Tibial nerve (tissue), 4 donors: ENCODE measurements at regions not wholly inside any gene's neighbourhood (a gene's known extent, or its start where the extent isn't known, plus 50 kb on each side); places are given as distances from the start of the nearest gene placed in this dataset.

Source experiments
- DNase-seq, 2 donors: peaks; one replicate each; pipeline ENCODE4 v3.0.0-alpha.2; 2019; ENCODE audit warnings: low spot score in 2 of 2
- H3K27ac ChIP-seq, 4 donors: fragments of 200-600 bp; sonication (generic) in 3 of 4; one replicate each; pipeline ENCODE4 v1.5.1; 2017 to 2019; ENCODE audit warnings: mild to moderate bottlenecking in 1 of 4
- H3K27me3 ChIP-seq, 2 donors: fragments of 200-600 bp; sonication (generic) in 1 of 2; one replicate each; pipeline versions ENCODE4 v1.5.1 to v1.6.0; 2017 to 2019
- H3K36me3 ChIP-seq, 3 donors: fragments of 200-600 bp; sonication (generic); one replicate each; pipeline ENCODE4 v1.5.1; 2018 to 2019
- H3K4me1 ChIP-seq, 4 donors: fragments of 200-600 bp; sonication (generic) in 3 of 4; one replicate each; pipeline ENCODE4 v1.5.1; 2017 to 2019
- H3K4me3 ChIP-seq, 4 donors: fragments of 200-600 bp; sonication (generic) in 3 of 4; one replicate each; pipeline ENCODE4 v1.5.1; 2017 to 2019; ENCODE audit warnings: mild to moderate bottlenecking in 1 of 4, moderate library complexity in 1 of 4
- H3K9me3 ChIP-seq, 4 donors: fragments of 200-600 bp; sonication (generic) in 3 of 4; one replicate each; pipeline ENCODE4 v1.5.1; 2017 to 2019
- EP300 ChIP-seq, 2 donors: sonication (generic); formaldehyde crosslinking; IDR thresholded peaks; one replicate each; pipeline ENCODE4 v1.6.1; 2017; ENCODE audit warnings: antibody characterized with exemption in 2 of 2, mild to moderate bottlenecking in 1 of 2
- POLR2A ChIP-seq, 2 donors: fragments of 450-650 bp; IDR thresholded peaks; one replicate each; pipeline ENCODE4 v1.6.1; 2017; ENCODE audit warnings: antibody characterized with exemption in 2 of 2, mild to moderate bottlenecking in 2 of 2, moderate library complexity in 2 of 2
- WGBS, 2 donors: methylation state at CpG; one replicate each; pipeline ENCODE4 v1.1.5; 2018; 5-methylcytosine and 5-hydroxymethylcytosine counted together
- TF ChIP-seq, protein P1 (sequence below), 5 experiments: fragments of 200-600 bp in 3 of 5; fragments of 450-650 bp in 2 of 5; sonication (generic) in 3 of 5; IDR thresholded peaks; one replicate each; pipeline ENCODE4 v1.5.1; 2016 to 2019; ENCODE audit warnings: antibody characterized with exemption in 5 of 5, mild to moderate bottlenecking in 3 of 5, moderate library complexity in 2 of 5

DNA sequence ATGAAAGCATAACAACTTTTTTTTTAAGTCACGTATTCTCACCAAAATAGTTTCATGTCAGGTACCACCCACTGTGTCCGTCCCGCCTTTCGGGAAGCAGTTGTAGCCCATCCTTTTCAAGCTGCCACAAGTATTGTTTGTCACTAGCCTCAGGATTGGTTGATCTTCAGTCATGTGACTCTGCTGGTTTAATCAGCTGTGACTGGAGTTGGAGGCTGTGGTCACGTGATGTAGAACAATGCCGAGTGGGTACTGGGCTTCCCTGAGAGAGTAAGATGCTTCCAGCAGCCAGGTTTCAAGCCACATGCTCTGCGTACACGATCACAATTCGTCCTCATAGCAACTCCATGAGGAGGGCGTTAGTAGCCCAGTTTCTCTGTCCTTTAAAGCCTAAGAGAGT, 83.0 kb upstream of the WSCD2 start:
- Histone ChIP-seq H3K27me3 (no peaks in the 10 kb centered on the region), H3K4me1 (peaks cover 0 to 13% (median 1%) of the 10 kb centered on the region in 4 donors), H3K27ac (peak overlapping the region in 2 of 4 donors; percentile 69 to 75), H3K4me3 (no peak overlapping the region), H3K36me3 (no peaks in the 10 kb centered on the region), H3K9me3 (no peaks in the 10 kb centered on the region)
- no peak for DNase-seq
- WGBS, 2 donors, result 87 to 89% methylated on average over 10 of the region's 10 CpGs
- TF ChIP-seq, protein P1, sequence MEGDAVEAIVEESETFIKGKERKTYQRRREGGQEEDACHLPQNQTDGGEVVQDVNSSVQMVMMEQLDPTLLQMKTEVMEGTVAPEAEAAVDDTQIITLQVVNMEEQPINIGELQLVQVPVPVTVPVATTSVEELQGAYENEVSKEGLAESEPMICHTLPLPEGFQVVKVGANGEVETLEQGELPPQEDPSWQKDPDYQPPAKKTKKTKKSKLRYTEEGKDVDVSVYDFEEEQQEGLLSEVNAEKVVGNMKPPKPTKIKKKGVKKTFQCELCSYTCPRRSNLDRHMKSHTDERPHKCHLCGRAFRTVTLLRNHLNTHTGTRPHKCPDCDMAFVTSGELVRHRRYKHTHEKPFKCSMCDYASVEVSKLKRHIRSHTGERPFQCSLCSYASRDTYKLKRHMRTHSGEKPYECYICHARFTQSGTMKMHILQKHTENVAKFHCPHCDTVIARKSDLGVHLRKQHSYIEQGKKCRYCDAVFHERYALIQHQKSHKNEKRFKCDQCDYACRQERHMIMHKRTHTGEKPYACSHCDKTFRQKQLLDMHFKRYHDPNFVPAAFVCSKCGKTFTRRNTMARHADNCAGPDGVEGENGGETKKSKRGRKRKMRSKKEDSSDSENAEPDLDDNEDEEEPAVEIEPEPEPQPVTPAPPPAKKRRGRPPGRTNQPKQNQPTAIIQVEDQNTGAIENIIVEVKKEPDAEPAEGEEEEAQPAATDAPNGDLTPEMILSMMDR (IDR thresholded peaks at IDR 0.05), result no peak
- TF ChIP-seq EP300 (IDR thresholded peaks at IDR 0.05) (no peak), POLR2A (IDR thresholded peaks at IDR 0.05) (no peak)

DNA sequence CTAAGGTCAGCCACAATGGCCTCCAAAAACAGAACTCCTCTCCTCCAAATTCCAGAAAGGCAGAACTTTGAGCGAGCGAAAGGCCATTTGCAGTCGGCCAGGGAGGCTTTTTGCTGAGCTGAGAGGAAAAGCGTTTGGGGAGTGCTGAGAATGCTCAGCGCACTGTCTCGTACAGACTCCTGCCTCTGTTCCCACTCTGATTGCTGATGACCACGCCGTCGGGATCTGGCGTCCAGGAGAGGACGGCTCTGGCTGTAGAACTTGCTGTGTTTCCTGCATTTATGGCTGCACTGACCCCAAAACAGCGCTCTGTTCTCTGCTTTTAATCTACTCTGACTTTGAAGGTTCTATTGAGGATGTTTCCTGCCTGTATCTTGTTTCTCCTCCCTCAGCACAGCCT, 82.4 kb upstream of the WSCD2 start:
- DNase-seq, result peak in 1 of 2 donors; percentile 7
- 40 to 43% methylated on average over 12 of the region's 12 CpGs for whole genome bisulfite sequencing, 2 donors
- Histone ChIP-seq H3K4me1 (peaks cover 0 to 13% (median 1%) of the 10 kb centered on the region in 4 donors), H3K9me3 (no peaks in the 10 kb centered on the region), H3K27me3 (no peaks in the 10 kb centered on the region), H3K27ac (peak overlapping the region; percentile 36 to 75 (median 54)), H3K4me3 (peak overlapping the region in 1 of 4 donors; percentile 19), H3K36me3 (no peaks in the 10 kb centered on the region)
- TF ChIP-seq EP300 (IDR thresholded peaks at IDR 0.05), result no peak
- no peak for TF ChIP-seq POLR2A (IDR thresholded peaks at IDR 0.05)
- TF ChIP-seq, protein P1 (IDR thresholded peaks at IDR 0.05), result no peak

DNA sequence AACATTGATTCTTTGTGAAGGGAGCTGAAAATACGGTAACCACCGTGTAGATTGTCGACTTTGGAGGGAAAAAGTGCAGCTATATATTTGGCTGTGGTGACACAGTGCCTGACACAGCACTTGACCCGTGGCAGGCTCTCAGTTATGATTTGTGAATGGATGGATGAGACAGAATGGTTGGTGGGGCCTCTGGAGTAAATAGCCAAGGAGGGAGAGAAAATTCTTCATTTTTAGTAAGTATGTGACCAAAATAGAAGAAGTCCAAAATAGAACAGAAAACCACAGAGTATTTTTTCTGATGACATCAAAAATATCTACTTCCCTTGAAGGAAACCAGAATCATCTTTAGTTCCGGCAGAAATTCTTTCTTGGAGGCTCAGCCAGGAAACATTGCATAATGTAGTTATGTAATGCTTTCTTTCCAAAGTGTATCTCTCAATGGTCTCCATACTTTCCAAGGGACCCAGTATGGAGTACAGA, 82.0 kb upstream of the WSCD2 start:
- DNase-seq, result peak in 1 of 2 donors; percentile 27
- H3K4me1 ChIP-seq, result peaks cover 0 to 13% (median 1%) of the 10 kb centered on the region in 4 donors
- peak overlapping the region in 1 of 4 donors; percentile 19 for H3K4me3 ChIP-seq
- H3K27ac ChIP-seq, result peak overlapping the region; percentile 36 to 75 (median 54)
- H3K36me3 ChIP-seq, result no peaks in the 10 kb centered on the region
- H3K27me3 ChIP-seq, result no peaks in the 10 kb centered on the region
- H3K9me3 ChIP-seq, result no peaks in the 10 kb centered on the region
- TF ChIP-seq EP300 (IDR thresholded peaks at IDR 0.05) (peak; percentile 28 to 78), POLR2A (IDR thresholded peaks at IDR 0.05) (no peak)
- TF ChIP-seq, protein P1 (IDR thresholded peaks at IDR 0.05), result no peak
- WGBS, 2 donors, result 12 to 15% methylated on average over 5 of the region's 5 CpGs

DNA sequence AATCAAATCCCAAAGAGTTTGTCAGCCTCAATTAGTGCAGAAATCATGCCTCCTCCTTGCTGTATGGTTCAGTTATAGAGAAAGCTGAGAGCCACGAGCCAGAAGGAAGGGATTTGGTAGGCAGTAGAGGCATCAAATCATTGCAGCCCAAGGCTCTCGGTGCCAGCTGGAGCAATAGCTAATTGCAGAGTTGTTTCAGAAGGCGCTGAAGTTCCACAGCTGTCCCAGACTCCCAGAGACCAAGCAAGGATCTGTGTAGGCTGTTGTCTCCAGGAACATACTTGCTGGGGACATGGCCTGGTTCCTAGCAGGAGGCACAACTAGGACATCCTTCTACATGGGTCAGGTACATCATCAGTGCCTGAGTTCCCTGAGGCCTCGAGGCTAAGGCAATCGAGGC, 80.4 kb upstream of the WSCD2 start:
- no peak for TF ChIP-seq EP300 (IDR thresholded peaks at IDR 0.05)
- no peak for TF ChIP-seq POLR2A (IDR thresholded peaks at IDR 0.05)
- TF ChIP-seq, protein P1 (IDR thresholded peaks at IDR 0.05), result no peak
- WGBS, 2 donors, result 78 to 85% methylated on average over 5 of the region's 5 CpGs

DNA sequence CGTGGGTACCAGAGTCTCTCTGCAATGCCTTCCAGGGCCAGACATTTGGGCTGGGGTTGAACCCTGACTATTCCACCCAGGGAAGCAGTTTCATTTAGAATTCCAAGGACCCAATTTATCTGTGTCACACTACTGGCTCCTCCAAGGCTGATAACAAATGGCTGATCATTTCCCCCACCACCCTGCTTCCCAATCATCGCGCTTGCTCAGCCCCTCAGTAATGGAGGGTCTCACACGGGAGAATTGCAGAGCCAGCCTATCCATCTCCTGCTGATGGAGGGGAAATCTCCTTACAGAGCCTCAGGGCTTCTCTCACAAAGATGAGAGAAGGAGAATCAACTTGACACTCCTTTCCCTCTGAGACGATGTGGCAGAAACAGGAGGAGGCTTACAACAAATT, 78.4 kb upstream of the WSCD2 start:
- H3K9me3 ChIP-seq, result no peaks in the 10 kb centered on the region
- no peak overlapping the region for H3K4me3 ChIP-seq
- H3K27me3 ChIP-seq, result no peaks in the 10 kb centered on the region
- H3K27ac ChIP-seq, result no peak overlapping the region
- TF ChIP-seq POLR2A (IDR thresholded peaks at IDR 0.05) (no peak), EP300 (IDR thresholded peaks at IDR 0.05) (no peak)
- TF ChIP-seq, protein P1 (IDR thresholded peaks at IDR 0.05), result no peak
- peaks cover 0 to 13% (median 1%) of the 10 kb centered on the region in 4 donors for H3K4me1 ChIP-seq
- H3K36me3 ChIP-seq, result no peaks in the 10 kb centered on the region
- DNase-seq, result no peak
- 47 to 50% methylated on average over 5 of the region's 5 CpGs for WGBS, 2 donors

More for the DNA sequence above, 80.4 kb upstream of the WSCD2 start:
- Histone ChIP-seq H3K36me3 (no peaks in the 10 kb centered on the region), H3K27ac (no peak overlapping the region), H3K9me3 (no peaks in the 10 kb centered on the region), H3K4me3 (no peak overlapping the region), H3K27me3 (no peaks in the 10 kb centered on the region), H3K4me1 (peaks cover 0 to 13% (median 1%) of the 10 kb centered on the region in 4 donors)
- DNase-seq, result no peak
